MM.1S (cell line): ENCODE measurements at regions not wholly inside any gene's neighbourhood (a gene's known extent, or its start where the extent isn't known, plus 50 kb on each side); places are given as distances from the start of the nearest gene placed in this dataset.

Experiments
- DNase-seq: peaks from one replicate; pipeline ENCODE4 v3.0.0-alpha.2; 2015
- H2AFZ ChIP-seq: fragments of 300-600 bp; sonication (generic); 2 replicates; pipeline ENCODE4 v1.6.0; 2016; ENCODE audit warnings: antibody characterized with exemption, low read length
- H3F3A ChIP-seq: fragments of 300-600 bp; sonication (generic); 2 replicates; pipeline ENCODE4 v1.6.1; 2016; ENCODE audit warnings: mild to moderate bottlenecking, antibody characterized with exemption, low read length, moderate library complexity, mixed read lengths; ENCODE audit not compliant: insufficient read depth
- H3K27ac ChIP-seq: fragments of 300-600 bp; sonication (generic); 2 replicates; pipeline ENCODE4 v1.5.1; 2016; ENCODE audit warnings: mild to moderate bottlenecking, low read length
- H3K27me3 ChIP-seq: fragments of 300-600 bp; sonication (generic); replicated peaks from 2 replicates; pipeline ENCODE4 v1.6.0; 2016; ENCODE audit warnings: low read length; ENCODE audit not compliant: insufficient read depth
- H3K36me3 ChIP-seq: fragments of 300-600 bp; sonication (generic); replicated peaks from 2 replicates; pipeline ENCODE4 v1.6.1; 2016; ENCODE audit warnings: mild to moderate bottlenecking, low read length, mixed read lengths; ENCODE audit not compliant: insufficient read depth
- H3K4me1 ChIP-seq: fragments of 300-600 bp; sonication (generic); 2 replicates; pipeline ENCODE4 v1.6.1; 2016; ENCODE audit warnings: low read length, mixed read lengths
- H3K4me2 ChIP-seq: fragments of 300-600 bp; sonication (generic); 2 replicates; pipeline ENCODE4 v1.6.0; 2016; ENCODE audit warnings: low read depth, low read length
- H3K4me3 ChIP-seq: fragments of 300-600 bp; sonication (generic); 2 replicates; pipeline ENCODE4 v1.5.1; 2016; ENCODE audit warnings: low read length, mixed read lengths
- H3K79me2 ChIP-seq: fragments of 300-600 bp; sonication (generic); 2 replicates; pipeline ENCODE4 v1.6.1; 2016; ENCODE audit warnings: mixed run types, low read length, mixed read lengths
- H3K9ac ChIP-seq: fragments of 300-600 bp; sonication (generic); 2 replicates; pipeline ENCODE4 v1.6.1; 2016; ENCODE audit warnings: low read length, mixed read lengths
- H3K9me2 ChIP-seq: fragments of 300-600 bp; sonication (generic); replicated peaks from 2 replicates; pipeline ENCODE4 v1.6.1; 2016; ENCODE audit warnings: mild to moderate bottlenecking, low read length, mixed read lengths; ENCODE audit not compliant: insufficient read depth
- H3K9me3 ChIP-seq: fragments of 300-600 bp; sonication (generic); replicated peaks from 2 replicates; pipeline ENCODE4 v1.6.1; 2016; ENCODE audit warnings: mild to moderate bottlenecking, low read length, mixed read lengths; ENCODE audit not compliant: insufficient read depth
- H4K20me1 ChIP-seq: fragments of 300-600 bp; sonication (generic); 2 replicates; pipeline ENCODE4 v1.6.1; 2016; ENCODE audit warnings: mild to moderate bottlenecking, low read length, moderate library complexity, mixed read lengths; ENCODE audit not compliant: insufficient read depth
- CTCF ChIP-seq: fragments of 300-600 bp; sonication (generic); IDR thresholded peaks from 2 replicates; pipeline ENCODE4 v1.5.1; 2016; ENCODE audit warnings: antibody characterized with exemption, low read length, mixed read lengths
- EZH2 ChIP-seq: fragments of 300-600 bp; sonication (generic); optimal IDR thresholded peaks from 2 replicates; pipeline ENCODE3; 2017; ENCODE audit warnings: low read depth, mild to moderate bottlenecking, antibody characterized with exemption, low read length, mixed read lengths
- EZH2phosphoT487 ChIP-seq: fragments of 300-600 bp; sonication (generic); IDR thresholded peaks from 2 replicates; pipeline ENCODE4 v1.6.1; 2018; ENCODE audit warnings: antibody characterized with exemption, low read length

GRCh38 chr2:215530191-215530968 is 94.5 kb upstream of the FN1 start:
- Histone ChIP-seq H3K9ac (no peak overlapping the region), H3K9me3 (no peaks in the 10 kb centered on the region), H2AFZ (no peak overlapping the region), H3K4me3 (no peak overlapping the region), H4K20me1 (no peaks in the 10 kb centered on the region), H3K4me1 (no peaks in the 10 kb centered on the region), H3K79me2 (no peaks in the 10 kb centered on the region), H3K9me2 (no peaks in the 10 kb centered on the region), H3K36me3 (no peaks in the 10 kb centered on the region), H3K4me2 (no peak overlapping the region), H3K27me3 (no peaks in the 10 kb centered on the region), H3F3A (no peaks in the 10 kb centered on the region), H3K27ac (no peak overlapping the region)
- no peak for DNase-seq
- no peak for TF ChIP-seq EZH2
- TF ChIP-seq EZH2phosphoT487 = no peak
- no peak for TF ChIP-seq CTCF

GRCh38 chr2:215529271-215529670 is 93.4 kb upstream of the FN1 start:
- H3F3A ChIP-seq = no peaks in the 10 kb centered on the region

GRCh38 chr2:215528555-215528954 is 92.7 kb upstream of the FN1 start:
- no peak overlapping the region for H3K27ac ChIP-seq
- no peaks in the 10 kb centered on the region for H3K9me3 ChIP-seq
- no peaks in the 10 kb centered on the region for H4K20me1 ChIP-seq
- no peaks in the 10 kb centered on the region for H3K79me2 ChIP-seq
- H3K4me1 ChIP-seq = no peaks in the 10 kb centered on the region
- no peak overlapping the region for H3K4me3 ChIP-seq
- H2AFZ ChIP-seq = no peak overlapping the region
- no peak for DNase-seq
- H3K27me3 ChIP-seq = no peaks in the 10 kb centered on the region
- TF ChIP-seq EZH2phosphoT487 (no peak), CTCF (no peak), EZH2 (no peak)
- no peaks in the 10 kb centered on the region for H3K36me3 ChIP-seq
- no peak overlapping the region for H3K4me2 ChIP-seq
- H3K9ac ChIP-seq = no peak overlapping the region
- no peaks in the 10 kb centered on the region for H3K9me2 ChIP-seq
- no peaks in the 10 kb centered on the region for H3F3A ChIP-seq

More at GRCh38 chr2:215529271-215529670, 93.4 kb upstream of the FN1 start:
- no peak for DNase-seq
- Histone ChIP-seq H3K4me3 (no peak overlapping the region), H3K9ac (no peak overlapping the region), H3K27me3 (no peaks in the 10 kb centered on the region), H4K20me1 (no peaks in the 10 kb centered on the region), H2AFZ (no peak overlapping the region), H3K9me2 (no peaks in the 10 kb centered on the region), H3K4me2 (no peak overlapping the region), H3K9me3 (no peaks in the 10 kb centered on the region), H3K79me2 (no peaks in the 10 kb centered on the region), H3K4me1 (no peaks in the 10 kb centered on the region), H3K27ac (no peak overlapping the region), H3K36me3 (no peaks in the 10 kb centered on the region)
- TF ChIP-seq EZH2 = no peak

GRCh38 chr2:215527736-215528135 is 91.9 kb upstream of the FN1 start:
- H3K4me2 ChIP-seq = no peak overlapping the region
- H3K27me3 ChIP-seq = no peaks in the 10 kb centered on the region
- DNase-seq = no peak
- H3K9ac ChIP-seq = no peak overlapping the region
- TF ChIP-seq EZH2 (no peak), CTCF (no peak), EZH2phosphoT487 (no peak)
- H3K4me3 ChIP-seq = no peak overlapping the region
- no peaks in the 10 kb centered on the region for H3K79me2 ChIP-seq
- H2AFZ ChIP-seq = no peak overlapping the region
- no peaks in the 10 kb centered on the region for H3F3A ChIP-seq
- no peaks in the 10 kb centered on the region for H3K4me1 ChIP-seq
- no peaks in the 10 kb centered on the region for H3K9me3 ChIP-seq
- H3K36me3 ChIP-seq = no peaks in the 10 kb centered on the region
- no peaks in the 10 kb centered on the region for H3K9me2 ChIP-seq
- no peaks in the 10 kb centered on the region for H4K20me1 ChIP-seq
- H3K27ac ChIP-seq = no peak overlapping the region
